Spleen (tissue), 7 donors: ENCODE measurements at regions not wholly inside any gene's neighbourhood (a gene's known extent, or its start where the extent isn't known, plus 50 kb on each side); places are given as distances from the start of the nearest gene placed in this dataset.

ENCODE experiments used
- CTCF ChIP-seq, 11 experiments: fragments of 200-600 bp in 7 of 11; fragments of 450-650 bp in 4 of 11; sonication (generic) in 4 of 11; IDR thresholded peaks in 8 of 11; conservative IDR thresholded peaks in 3 of 11; 1 replicate in 7 of 11; 2 replicates in 4 of 11; pipeline versions ENCODE4 v1.4.0 to v1.8.0; 2016 to 2021; ENCODE audit warnings: antibody characterized with exemption in 11 of 11, inconsistent platforms in 4 of 11, mild to moderate bottlenecking in 1 of 11
- POLR2A ChIP-seq, 3 donors: fragments of 450-650 bp; IDR thresholded peaks; one replicate each; pipeline ENCODE4 v1.5.1; 2017; ENCODE audit warnings: antibody characterized with exemption in 3 of 3, mild to moderate bottlenecking in 1 of 3
- POLR2AphosphoS5 ChIP-seq, 3 donors: sonication (generic); formaldehyde crosslinking; IDR thresholded peaks; one replicate each; pipeline ENCODE4 v1.5.1; 2017; ENCODE audit warnings: antibody characterized with exemption in 3 of 3
- donor health status: DM: no; HTN: no; CAD: no; lungs with moderate emphysema.
- donor health status: DM: no; HTN: no; CAD: no.
- donor health status: DM: no; HTN: no; CAD: no.

DNA sequence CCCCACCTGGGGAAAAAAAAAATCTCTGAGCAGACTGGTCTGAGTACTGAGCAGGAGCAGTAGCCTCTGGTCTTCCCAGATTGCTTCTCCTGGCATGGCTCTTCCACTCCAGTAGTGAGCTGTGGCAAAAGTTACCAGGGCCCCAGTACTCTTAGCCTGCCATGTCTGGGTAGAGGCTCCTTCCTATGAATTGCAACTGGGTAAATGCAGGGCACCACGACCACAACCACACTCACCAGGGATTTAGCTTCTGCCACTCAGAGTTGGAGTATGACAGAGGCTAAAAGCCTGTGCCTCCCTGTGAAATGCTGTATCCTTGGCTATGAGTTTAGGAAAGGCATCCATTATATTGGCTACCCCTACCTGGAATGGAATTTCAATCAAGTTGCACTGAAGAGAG is 67.9 kb upstream of the CCDC54 start:
- no peak for TF ChIP-seq CTCF (IDR thresholded peaks at IDR 0.05 in 8 of 11, conservative IDR thresholded peaks at IDR 0.05 in 3 of 11)
- TF ChIP-seq POLR2AphosphoS5 (IDR thresholded peaks at IDR 0.05): no peak
- no peak for TF ChIP-seq POLR2A (IDR thresholded peaks at IDR 0.05)
